IgD-negative memory B cell (primary cell): ENCODE measurements at regions not wholly inside any gene's neighbourhood (a gene's known extent, or its start where the extent isn't known, plus 50 kb on each side); places are given as distances from the start of the nearest gene placed in this dataset.
"Not testable (repeated sequence)": the region's sequence is repeated elsewhere in the genome, so short reads cannot be mapped to it uniquely, and the experiment has no call there.

Experiments
- H3K27ac Mint-ChIP-seq, 3 donors: one replicate each; pipeline ENCODE4 v1.8.0; 2020 to 2022; ENCODE audit warnings: mild to moderate bottlenecking in 3 of 3, mixed read lengths in 3 of 3, moderate library complexity in 1 of 3
- H3K27me3 Mint-ChIP-seq: one replicate; pipeline ENCODE4 v1.8.0; 2021; ENCODE audit warnings: mixed read lengths
- H3K36me3 Mint-ChIP-seq: one replicate; pipeline ENCODE4 v1.8.0; 2020; ENCODE audit warnings: mild to moderate bottlenecking, mixed read lengths
- H3K4me1 Mint-ChIP-seq, 3 donors: one replicate each; pipeline ENCODE4 v1.8.0; 2020 to 2022; ENCODE audit warnings: mixed read lengths in 3 of 3, mild to moderate bottlenecking in 1 of 3
- H3K4me3 Mint-ChIP-seq, 4 donors: one replicate each; pipeline ENCODE4 v1.8.0; 2020 to 2022; ENCODE audit warnings: mild to moderate bottlenecking in 4 of 4, mixed read lengths in 4 of 4, moderate library complexity in 3 of 4
- H3K9me3 Mint-ChIP-seq, 3 donors: one replicate each; pipeline ENCODE4 v1.8.0; 2020 to 2021; ENCODE audit warnings: mixed read lengths in 3 of 3, mild to moderate bottlenecking in 1 of 3

DNA sequence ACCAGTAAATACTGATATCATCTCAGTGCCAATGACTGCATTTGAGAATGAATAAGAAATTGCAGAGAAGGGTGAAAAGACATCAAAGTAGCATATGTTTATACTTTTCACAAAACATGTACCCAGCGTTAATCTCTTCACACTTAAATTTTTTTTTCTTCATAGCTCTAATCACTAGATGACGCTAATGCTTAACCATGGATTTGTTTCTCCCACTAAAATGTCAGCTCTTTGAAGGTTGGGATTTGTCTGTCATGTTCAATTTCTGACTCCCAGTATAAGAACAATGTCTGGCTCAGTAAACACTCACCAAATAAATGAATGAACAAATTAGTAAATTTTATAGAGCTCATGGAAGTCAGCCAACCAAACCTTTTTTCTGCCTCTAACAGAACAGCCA, 78.3 kb upstream of the LMCD1 start:
- peaks cover 2% of the 10 kb centered on the region for H3K27me3 Mint-ChIP-seq
- no peak overlapping the region for H3K27ac Mint-ChIP-seq
- peaks cover 0 to 2% (median 0%) of the 10 kb centered on the region in 3 donors for H3K9me3 Mint-ChIP-seq
- no peak overlapping the region for H3K4me3 Mint-ChIP-seq
- H3K4me1 Mint-ChIP-seq = no peaks in the 10 kb centered on the region
- no peaks in the 10 kb centered on the region for H3K36me3 Mint-ChIP-seq

DNA sequence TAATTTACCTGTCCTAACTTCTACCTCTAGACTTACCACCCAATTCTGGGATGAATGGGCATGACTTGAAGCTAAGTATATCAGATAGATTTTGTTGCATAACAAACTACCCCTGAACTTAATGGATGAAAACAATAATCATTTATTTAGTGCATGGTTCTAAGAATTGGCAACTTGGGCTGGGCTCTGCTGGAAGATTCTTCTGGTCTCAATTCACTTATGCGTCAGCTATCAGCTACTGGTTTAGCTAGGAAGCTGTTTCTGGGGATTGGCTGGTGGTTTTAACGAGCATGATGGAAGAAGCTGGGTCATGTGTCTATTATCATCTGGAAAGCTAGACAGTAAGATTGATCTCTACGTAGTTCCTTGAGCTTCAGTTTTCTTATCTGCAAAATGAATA, 77.3 kb upstream of the LMCD1 start:
- Mint-ChIP-seq H3K9me3 (peaks cover 0 to 2% (median 0%) of the 10 kb centered on the region in 3 donors), H3K27me3 (peaks cover 2% of the 10 kb centered on the region), H3K4me3 (no peak overlapping the region), H3K36me3 (no peaks in the 10 kb centered on the region), H3K27ac (no peak overlapping the region), H3K4me1 (no peaks in the 10 kb centered on the region)

GRCh38 chr3:8436661-8437287, 64.8 kb upstream of the LMCD1 start:
- no peaks in the 10 kb centered on the region for H3K36me3 Mint-ChIP-seq
- H3K9me3 Mint-ChIP-seq = no peaks in the 10 kb centered on the region
- peaks cover 1% of the 10 kb centered on the region for H3K27me3 Mint-ChIP-seq
- H3K4me1 Mint-ChIP-seq = no peaks in the 10 kb centered on the region
- H3K27ac Mint-ChIP-seq = no peak overlapping the region
- H3K4me3 Mint-ChIP-seq = no peak overlapping the region

- Mint-ChIP-seq H3K9me3 (no peaks in the 10 kb centered on the region), H3K4me3 (no peak overlapping the region), H3K27me3 (peaks cover 1% of the 10 kb centered on the region), H3K27ac (no peak overlapping the region), H3K4me1 (no peaks in the 10 kb centered on the region), H3K36me3 (no peaks in the 10 kb centered on the region)
Observed at GRCh38 chr3:8438507-8439079, 63.0 kb upstream of the LMCD1 start.

- H3K27ac Mint-ChIP-seq, H3K4me3 Mint-ChIP-seq, H3K4me1 Mint-ChIP-seq, H3K9me3 Mint-ChIP-seq, H3K36me3 Mint-ChIP-seq, H3K27me3 Mint-ChIP-seq: not testable (repeated sequence)
Observed at GRCh38 chr3:8440142-8440541, 61.5 kb upstream of the LMCD1 start.

DNA sequence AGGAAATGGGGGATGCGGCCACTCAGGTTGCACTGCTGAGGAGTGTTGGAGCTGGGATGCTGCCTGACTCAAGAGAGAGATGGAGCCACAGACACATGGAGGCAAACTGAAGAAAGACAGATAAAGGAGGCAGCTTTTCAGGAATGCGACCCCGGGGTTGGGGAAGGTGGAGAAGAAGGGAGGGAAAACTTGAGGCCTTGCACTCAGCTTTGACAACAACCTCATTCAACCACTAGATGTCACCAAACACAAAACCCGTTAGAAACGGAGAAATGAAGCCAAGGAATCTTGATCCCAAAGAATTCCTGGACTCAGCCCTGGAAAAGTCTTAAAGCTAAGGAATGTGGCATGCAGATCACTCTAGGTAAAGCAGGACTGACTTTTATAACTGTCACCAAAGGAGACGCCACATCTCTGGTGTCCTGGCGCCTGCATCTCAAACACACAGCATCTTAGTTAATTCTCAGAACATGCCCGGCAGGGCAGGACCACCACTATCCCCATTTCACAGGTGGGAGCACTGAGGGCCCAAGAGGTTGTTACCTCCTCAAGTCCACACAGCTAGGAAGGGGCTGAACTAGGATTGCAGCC, 59.6 kb upstream of the LMCD1 start:
- no peaks in the 10 kb centered on the region for H3K4me1 Mint-ChIP-seq
- H3K27ac Mint-ChIP-seq = no peak overlapping the region
- H3K27me3 Mint-ChIP-seq = peaks cover 4% of the 10 kb centered on the region
- H3K9me3 Mint-ChIP-seq = no peaks in the 10 kb centered on the region
- no peaks in the 10 kb centered on the region for H3K36me3 Mint-ChIP-seq
- H3K4me3 Mint-ChIP-seq = no peak overlapping the region

- no peaks in the 10 kb centered on the region for H3K4me1 Mint-ChIP-seq
- no peak overlapping the region for H3K27ac Mint-ChIP-seq
- no peaks in the 10 kb centered on the region for H3K36me3 Mint-ChIP-seq
- no peak overlapping the region for H3K4me3 Mint-ChIP-seq
- no peaks in the 10 kb centered on the region for H3K9me3 Mint-ChIP-seq
- peaks cover 4% of the 10 kb centered on the region for H3K27me3 Mint-ChIP-seq
Observed at GRCh38 chr3:8442993-8443650, 58.5 kb upstream of the LMCD1 start.

DNA sequence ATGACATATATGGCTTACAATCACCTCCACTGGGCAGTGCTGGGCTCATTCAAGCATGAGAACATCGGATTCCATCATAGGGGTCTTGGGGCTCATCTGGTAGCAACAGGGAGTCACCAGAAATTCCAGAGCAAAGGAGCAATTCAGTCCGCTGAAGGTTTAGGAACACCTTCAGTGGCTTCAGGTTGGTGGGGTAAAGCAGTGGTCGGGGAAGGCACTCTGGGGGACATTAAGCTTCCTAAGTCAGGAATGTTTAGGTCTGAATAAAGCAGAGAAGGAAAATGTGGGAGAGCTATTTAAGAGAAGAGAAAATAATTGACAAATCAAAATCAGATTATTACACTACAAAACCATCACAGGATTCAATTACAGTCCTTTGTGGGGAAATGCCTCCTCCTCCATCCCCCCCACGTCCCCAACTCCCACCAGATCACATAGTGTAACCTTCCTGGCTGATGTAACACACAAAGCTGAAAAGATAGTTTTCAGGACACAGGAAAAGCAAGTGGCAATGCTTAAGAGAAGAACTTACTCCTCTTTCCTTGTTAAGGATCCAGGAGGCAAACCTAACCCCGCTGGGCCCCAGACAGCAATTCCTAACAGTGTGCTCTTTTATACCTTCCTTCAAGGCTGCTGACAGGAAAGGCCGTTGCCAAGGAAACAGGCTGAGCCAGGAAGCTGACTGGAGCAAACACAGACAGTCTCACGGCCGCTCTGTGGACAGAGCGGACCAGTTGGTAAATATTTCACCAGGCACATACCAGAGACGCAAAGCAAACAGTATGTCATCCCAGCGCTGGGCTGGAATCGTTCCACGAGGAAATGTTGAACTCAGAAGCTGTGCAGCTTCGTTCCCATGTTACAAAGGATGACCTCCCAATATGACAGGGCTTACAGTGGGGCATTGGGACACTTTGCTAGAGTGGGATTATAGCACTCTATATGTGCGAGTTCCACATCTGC, 57.5 kb upstream of the LMCD1 start:
- H3K4me3 Mint-ChIP-seq = no peak overlapping the region
- H3K36me3 Mint-ChIP-seq = no peaks in the 10 kb centered on the region
- no peak overlapping the region for H3K27ac Mint-ChIP-seq
- H3K9me3 Mint-ChIP-seq = no peaks in the 10 kb centered on the region
- no peaks in the 10 kb centered on the region for H3K4me1 Mint-ChIP-seq
- H3K27me3 Mint-ChIP-seq = peaks cover 4% of the 10 kb centered on the region

DNA sequence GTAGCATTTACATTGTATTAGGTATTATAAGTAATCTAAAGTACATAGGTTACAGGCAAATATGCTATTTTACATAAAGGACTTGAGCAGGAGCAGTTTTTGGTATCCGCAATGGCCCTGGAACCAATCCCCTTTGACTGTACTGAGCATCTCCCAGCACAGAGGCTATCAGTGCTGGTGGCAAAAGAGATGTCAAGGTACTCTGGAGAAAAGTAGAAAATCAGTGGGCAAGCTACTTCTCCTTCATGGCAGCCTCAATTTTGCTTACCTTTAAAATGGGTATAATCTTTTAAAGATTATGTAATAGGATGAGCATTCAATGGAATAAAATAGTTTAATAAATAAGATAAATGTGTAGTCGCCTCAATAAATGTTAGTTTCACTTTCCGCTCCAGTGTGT, 56.7 kb upstream of the LMCD1 start:
- no peaks in the 10 kb centered on the region for H3K36me3 Mint-ChIP-seq
- H3K27ac Mint-ChIP-seq = no peak overlapping the region
- H3K4me3 Mint-ChIP-seq = no peak overlapping the region
- H3K4me1 Mint-ChIP-seq = no peaks in the 10 kb centered on the region
- H3K27me3 Mint-ChIP-seq = peaks cover 4% of the 10 kb centered on the region
- H3K9me3 Mint-ChIP-seq = no peaks in the 10 kb centered on the region

DNA sequence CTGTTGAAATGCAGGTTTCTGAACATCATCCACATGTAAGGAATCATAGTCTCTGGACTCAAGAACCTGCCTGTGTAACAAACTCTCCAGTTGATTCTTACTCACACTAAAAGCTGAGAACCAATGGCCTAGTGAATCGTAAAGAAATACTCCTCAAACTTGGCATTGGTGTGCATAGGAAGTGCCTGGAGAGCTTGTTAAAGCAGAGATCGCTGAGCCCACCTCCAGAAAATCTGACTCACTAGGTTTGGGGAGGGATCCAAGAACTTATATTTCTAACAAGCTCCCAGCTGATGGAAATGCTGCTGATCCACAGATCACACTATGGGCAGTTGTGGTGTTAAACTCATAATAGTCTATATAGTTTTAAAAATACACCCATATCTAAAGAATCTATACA, 55.8 kb upstream of the LMCD1 start:
- H3K4me3 Mint-ChIP-seq = no peak overlapping the region
- peaks cover 0 to 2% (median 0%) of the 10 kb centered on the region in 3 donors for H3K9me3 Mint-ChIP-seq
- peaks cover 0 to 2% (median 0%) of the 10 kb centered on the region in 3 donors for H3K4me1 Mint-ChIP-seq
- H3K36me3 Mint-ChIP-seq = no peaks in the 10 kb centered on the region
- H3K27me3 Mint-ChIP-seq = peaks cover 4% of the 10 kb centered on the region
- H3K27ac Mint-ChIP-seq = no peak overlapping the region

DNA sequence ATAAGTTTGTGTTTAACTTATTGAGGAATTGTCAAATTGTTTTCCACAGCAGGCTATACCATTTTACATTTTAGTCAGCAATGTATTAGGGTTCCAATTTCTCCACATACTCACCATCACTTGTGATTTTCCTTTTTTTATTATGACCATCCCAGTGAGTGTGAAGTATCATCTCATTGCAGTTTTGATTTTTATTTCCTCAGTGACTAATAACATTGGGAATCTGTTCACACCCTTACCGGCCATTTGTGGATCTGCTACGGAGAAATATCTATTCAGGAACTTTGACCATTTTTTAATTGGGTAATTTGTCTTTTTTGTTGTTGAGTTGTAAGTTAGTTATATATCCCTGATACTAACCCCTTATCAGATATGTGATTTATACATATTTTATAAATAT, 54.8 kb upstream of the LMCD1 start:
- H3K4me3 Mint-ChIP-seq = no peak overlapping the region
- peaks cover 0 to 2% (median 0%) of the 10 kb centered on the region in 3 donors for H3K4me1 Mint-ChIP-seq
- peaks cover 0 to 2% (median 0%) of the 10 kb centered on the region in 3 donors for H3K9me3 Mint-ChIP-seq
- no peak overlapping the region for H3K27ac Mint-ChIP-seq
- H3K36me3 Mint-ChIP-seq = no peaks in the 10 kb centered on the region
- peaks cover 4% of the 10 kb centered on the region for H3K27me3 Mint-ChIP-seq

DNA sequence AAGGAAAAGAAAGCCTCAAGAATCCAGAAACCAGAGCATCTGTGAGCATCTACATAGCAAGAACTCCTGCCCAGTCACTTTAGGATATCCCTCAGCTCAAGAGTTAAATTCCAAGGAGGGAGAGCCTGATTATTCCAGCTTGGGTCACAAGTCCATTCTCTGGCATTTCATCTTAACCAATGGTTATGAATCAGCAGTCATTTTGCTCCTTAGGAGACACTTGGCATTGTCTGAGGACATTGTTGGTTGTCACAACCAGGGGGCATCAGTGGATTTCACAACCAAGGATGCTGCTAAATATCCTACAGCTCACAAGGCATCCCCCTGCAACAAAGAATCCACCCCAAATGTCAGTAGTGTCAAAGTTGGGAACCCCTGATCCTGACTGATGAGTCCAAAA, 51.0 kb upstream of the LMCD1 start:
- Mint-ChIP-seq H3K4me1 (peaks cover 2 to 7% (median 3%) of the 10 kb centered on the region in 3 donors), H3K27me3 (peaks cover 5% of the 10 kb centered on the region), H3K36me3 (peaks cover 4% of the 10 kb centered on the region), H3K4me3 (no peak overlapping the region), H3K9me3 (peaks cover 0 to 2% (median 0%) of the 10 kb centered on the region in 3 donors), H3K27ac (no peak overlapping the region)

DNA sequence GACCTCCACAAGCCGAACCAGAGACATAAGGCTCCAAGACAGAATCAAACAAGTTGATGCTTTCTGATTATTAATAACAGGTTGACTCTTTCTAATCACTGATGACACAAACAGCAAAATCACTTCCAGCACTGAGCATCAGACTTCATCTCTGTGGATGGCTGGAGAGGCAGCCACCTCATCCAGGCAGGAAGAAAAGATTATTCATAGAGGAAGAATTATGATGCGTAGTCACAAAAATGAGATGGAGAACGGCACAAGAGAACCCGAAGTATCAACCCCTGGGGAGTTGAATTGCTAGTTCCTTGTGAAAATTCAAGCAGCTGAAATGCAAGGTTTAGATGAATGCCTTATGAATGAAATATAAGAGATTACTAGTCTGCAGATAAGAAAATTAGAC, 49.9 kb upstream of the LMCD1 start:
- Mint-ChIP-seq H3K36me3 (peaks cover 4% of the 10 kb centered on the region), H3K9me3 (peaks cover 0 to 2% (median 0%) of the 10 kb centered on the region in 3 donors), H3K27ac (peak overlapping the region in 1 of 3 donors; percentile 17), H3K27me3 (peaks cover 2% of the 10 kb centered on the region), H3K4me1 (peaks cover 2 to 7% (median 3%) of the 10 kb centered on the region in 3 donors), H3K4me3 (no peak overlapping the region)
